MM.1S (cell line): ENCODE measurements at regions not wholly inside any gene's neighbourhood (a gene's known extent, or its start where the extent isn't known, plus 50 kb on each side); places are given as distances from the start of the nearest gene placed in this dataset.

Experiments used
- DNase-seq: peaks from one replicate; pipeline ENCODE4 v3.0.0-alpha.2; 2015
- H2AFZ ChIP-seq: fragments of 300-600 bp; sonication (generic); 2 replicates; pipeline ENCODE4 v1.6.0; 2016; ENCODE audit warnings: antibody characterized with exemption, low read length
- H3F3A ChIP-seq: fragments of 300-600 bp; sonication (generic); 2 replicates; pipeline ENCODE4 v1.6.1; 2016; ENCODE audit warnings: mild to moderate bottlenecking, antibody characterized with exemption, low read length, moderate library complexity, mixed read lengths; ENCODE audit not compliant: insufficient read depth
- H3K27ac ChIP-seq: fragments of 300-600 bp; sonication (generic); 2 replicates; pipeline ENCODE4 v1.5.1; 2016; ENCODE audit warnings: mild to moderate bottlenecking, low read length
- H3K27me3 ChIP-seq: fragments of 300-600 bp; sonication (generic); replicated peaks from 2 replicates; pipeline ENCODE4 v1.6.0; 2016; ENCODE audit warnings: low read length; ENCODE audit not compliant: insufficient read depth
- H3K36me3 ChIP-seq: fragments of 300-600 bp; sonication (generic); replicated peaks from 2 replicates; pipeline ENCODE4 v1.6.1; 2016; ENCODE audit warnings: mild to moderate bottlenecking, low read length, mixed read lengths; ENCODE audit not compliant: insufficient read depth
- H3K4me1 ChIP-seq: fragments of 300-600 bp; sonication (generic); 2 replicates; pipeline ENCODE4 v1.6.1; 2016; ENCODE audit warnings: low read length, mixed read lengths
- H3K4me2 ChIP-seq: fragments of 300-600 bp; sonication (generic); 2 replicates; pipeline ENCODE4 v1.6.0; 2016; ENCODE audit warnings: low read depth, low read length
- H3K4me3 ChIP-seq: fragments of 300-600 bp; sonication (generic); 2 replicates; pipeline ENCODE4 v1.5.1; 2016; ENCODE audit warnings: low read length, mixed read lengths
- H3K79me2 ChIP-seq: fragments of 300-600 bp; sonication (generic); 2 replicates; pipeline ENCODE4 v1.6.1; 2016; ENCODE audit warnings: mixed run types, low read length, mixed read lengths
- H3K9ac ChIP-seq: fragments of 300-600 bp; sonication (generic); 2 replicates; pipeline ENCODE4 v1.6.1; 2016; ENCODE audit warnings: low read length, mixed read lengths
- H3K9me2 ChIP-seq: fragments of 300-600 bp; sonication (generic); replicated peaks from 2 replicates; pipeline ENCODE4 v1.6.1; 2016; ENCODE audit warnings: mild to moderate bottlenecking, low read length, mixed read lengths; ENCODE audit not compliant: insufficient read depth
- H3K9me3 ChIP-seq: fragments of 300-600 bp; sonication (generic); replicated peaks from 2 replicates; pipeline ENCODE4 v1.6.1; 2016; ENCODE audit warnings: mild to moderate bottlenecking, low read length, mixed read lengths; ENCODE audit not compliant: insufficient read depth
- H4K20me1 ChIP-seq: fragments of 300-600 bp; sonication (generic); 2 replicates; pipeline ENCODE4 v1.6.1; 2016; ENCODE audit warnings: mild to moderate bottlenecking, low read length, moderate library complexity, mixed read lengths; ENCODE audit not compliant: insufficient read depth
- CTCF ChIP-seq: fragments of 300-600 bp; sonication (generic); IDR thresholded peaks from 2 replicates; pipeline ENCODE4 v1.5.1; 2016; ENCODE audit warnings: antibody characterized with exemption, low read length, mixed read lengths
- EZH2 ChIP-seq: fragments of 300-600 bp; sonication (generic); optimal IDR thresholded peaks from 2 replicates; pipeline ENCODE3; 2017; ENCODE audit warnings: low read depth, mild to moderate bottlenecking, antibody characterized with exemption, low read length, mixed read lengths
- EZH2phosphoT487 ChIP-seq: fragments of 300-600 bp; sonication (generic); IDR thresholded peaks from 2 replicates; pipeline ENCODE4 v1.6.1; 2018; ENCODE audit warnings: antibody characterized with exemption, low read length

GRCh38 chr11:44400431-44400830, 90.5 kb upstream of the ALX4 start:
- Histone ChIP-seq H3K36me3 (no peaks in the 10 kb centered on the region), H3F3A (no peaks in the 10 kb centered on the region), H3K79me2 (no peaks in the 10 kb centered on the region), H3K9me2 (no peaks in the 10 kb centered on the region), H3K27ac (no peak overlapping the region), H3K4me1 (peaks cover 4% of the 10 kb centered on the region; the same call in 1 of the 2 replicates), H3K9ac (no peak overlapping the region), H3K9me3 (no peaks in the 10 kb centered on the region), H4K20me1 (no peaks in the 10 kb centered on the region), H3K27me3 (no peaks in the 10 kb centered on the region), H2AFZ (0 out of 2 replicates have a peak overlapping the region, but pooled peaks have one; percentile 5), H3K4me2 (no peak overlapping the region), H3K4me3 (no peak overlapping the region)
- TF ChIP-seq CTCF (no peak), EZH2phosphoT487 (no peak), EZH2 (no peak)
- DNase-seq = no peak

- TF ChIP-seq EZH2phosphoT487 (no peak), EZH2 (no peak), CTCF (no peak)
- Histone ChIP-seq H3K4me3 (no peak overlapping the region), H3K9me3 (no peaks in the 10 kb centered on the region), H3K4me1 (peaks cover 4% of the 10 kb centered on the region; the same call in 1 of the 2 replicates), H3K79me2 (no peaks in the 10 kb centered on the region), H3K9ac (no peak overlapping the region), H4K20me1 (no peaks in the 10 kb centered on the region), H3K36me3 (no peaks in the 10 kb centered on the region), H3K27me3 (no peaks in the 10 kb centered on the region), H3F3A (no peaks in the 10 kb centered on the region), H2AFZ (no peak overlapping the region), H3K4me2 (no peak overlapping the region), H3K9me2 (no peaks in the 10 kb centered on the region), H3K27ac (no peak overlapping the region)
- DNase-seq = no peak
Observed at GRCh38 chr11:44402466-44403075, 92.6 kb upstream of the ALX4 start.

GRCh38 chr11:44403176-44403575, 93.2 kb upstream of the ALX4 start:
- H3K4me1 ChIP-seq = peaks cover 4% of the 10 kb centered on the region; the same call in 1 of the 2 replicates

More at GRCh38 chr11:44403176-44403575, 93.2 kb upstream of the ALX4 start:
- Histone ChIP-seq H3K36me3 (no peaks in the 10 kb centered on the region), H3K79me2 (no peaks in the 10 kb centered on the region), H4K20me1 (no peaks in the 10 kb centered on the region), H2AFZ (no peak overlapping the region), H3K9me3 (no peaks in the 10 kb centered on the region), H3K27me3 (no peaks in the 10 kb centered on the region), H3K4me2 (no peak overlapping the region), H3K27ac (no peak overlapping the region), H3F3A (no peaks in the 10 kb centered on the region), H3K9me2 (no peaks in the 10 kb centered on the region), H3K4me3 (no peak overlapping the region), H3K9ac (no peak overlapping the region)
- TF ChIP-seq EZH2phosphoT487 (no peak), EZH2 (no peak), CTCF (no peak)
- no peak for DNase-seq
